ENCODE measurements at regions not wholly inside any gene's neighbourhood (a gene's known extent, or its start where the extent isn't known, plus 50 kb on each side); places are given as distances from the start of the nearest gene placed in this dataset.

GRCh38 chr1:208450958-208451357 lies 206.8 kb upstream of the PLXNA2 start:
- H3K27me3 ChIP-seq (ENCODE audit: control insufficient read depth in 1 of 2, insufficient read depth in 2 of 2, low read length in 2 of 2): peaks cover 4% of the 10 kb centered on the region in 2 experiments
- H3K9me3 ChIP-seq (ENCODE audit: control insufficient read depth in 1 of 2, insufficient read depth in 1 of 2, low read length in 2 of 2): peaks cover 0 to 1% of the 10 kb centered on the region in 2 experiments
- no peak for TF ChIP-seq CTCF (IDR thresholded peaks at IDR 0.05)
- no peak overlapping the region for H3K4me3 ChIP-seq (ENCODE audit: low read length)
- no peaks in the 10 kb centered on the region for H3K9me3 Mint-ChIP-seq
- ATAC-seq (ENCODE audit: poor library complexity) (no peak), DNase-seq (no peak)
- H3K27ac ChIP-seq (ENCODE audit: low read depth in 1 of 2, low read length in 2 of 2): no peak overlapping the region
- no peaks in the 10 kb centered on the region for H3K36me3 Mint-ChIP-seq (ENCODE audit: low read depth)
- CTCF ChIA-PET: no interaction called here
- POLR2A ChIA-PET: no interaction called here
- H3K4me1 ChIP-seq (ENCODE audit: insufficient read depth, low read length): no peaks in the 10 kb centered on the region
- peaks cover 33% of the 10 kb centered on the region for H3K27me3 Mint-ChIP-seq
- no peaks in the 10 kb centered on the region for H3K4me1 Mint-ChIP-seq (ENCODE audit: low read depth)
- H3K4me3 Mint-ChIP-seq: no peak overlapping the region
- intact Hi-C loops (cut with DNase I, micrococcal nuclease): no loop called here
- no peak overlapping the region for H3K27ac Mint-ChIP-seq
- H3K36me3 ChIP-seq (ENCODE audit: insufficient read depth, low read length): no peaks in the 10 kb centered on the region

- H3K4me1 Mint-ChIP-seq (ENCODE audit: low read depth): no peaks in the 10 kb centered on the region
- intact Hi-C loops (cut with DNase I, micrococcal nuclease): no loop called here
- DNase-seq: no peak
- H3K27me3 Mint-ChIP-seq: peaks cover 17% of the 10 kb centered on the region
- Histone ChIP-seq H3K9me3 (ENCODE audit: control insufficient read depth in 1 of 2, insufficient read depth in 1 of 2, low read length in 2 of 2) (no peaks in the 10 kb centered on the region), H3K27ac (ENCODE audit: low read depth in 1 of 2, low read length in 2 of 2) (no peak overlapping the region), H3K27me3 (ENCODE audit: control insufficient read depth in 1 of 2, insufficient read depth in 2 of 2, low read length in 2 of 2) (no peaks in the 10 kb centered on the region), H3K4me3 (ENCODE audit: low read length) (no peak overlapping the region), H3K36me3 (ENCODE audit: insufficient read depth, low read length) (no peaks in the 10 kb centered on the region), H3K4me1 (ENCODE audit: insufficient read depth, low read length) (no peaks in the 10 kb centered on the region)
- no peak for ATAC-seq (ENCODE audit: poor library complexity)
- peaks cover 2% of the 10 kb centered on the region for H3K9me3 Mint-ChIP-seq
- CTCF ChIA-PET: no interaction called here
- POLR2A ChIA-PET: no interaction called here
- no peaks in the 10 kb centered on the region for H3K36me3 Mint-ChIP-seq (ENCODE audit: low read depth)
- no peak overlapping the region for H3K4me3 Mint-ChIP-seq
- TF ChIP-seq CTCF (IDR thresholded peaks at IDR 0.05): no peak
- H3K27ac Mint-ChIP-seq: no peak overlapping the region
These were observed 211.6 kb upstream of the PLXNA2 start for GRCh38 chr1:208455821-208456220.

GRCh38 chr1:208456487-208456886 lies 212.3 kb upstream of the PLXNA2 start:
- no peak overlapping the region for H3K4me3 Mint-ChIP-seq
- no peak overlapping the region for H3K27ac Mint-ChIP-seq
- Histone ChIP-seq H3K4me1 (ENCODE audit: insufficient read depth, low read length) (no peaks in the 10 kb centered on the region), H3K27me3 (ENCODE audit: control insufficient read depth in 1 of 2, insufficient read depth in 2 of 2, low read length in 2 of 2) (no peaks in the 10 kb centered on the region), H3K27ac (ENCODE audit: low read depth in 1 of 2, low read length in 2 of 2) (no peak overlapping the region), H3K9me3 (ENCODE audit: control insufficient read depth in 1 of 2, insufficient read depth in 1 of 2, low read length in 2 of 2) (no peaks in the 10 kb centered on the region), H3K36me3 (ENCODE audit: insufficient read depth, low read length) (no peaks in the 10 kb centered on the region), H3K4me3 (ENCODE audit: low read length) (no peak overlapping the region)
- DNase-seq (no peak), ATAC-seq (ENCODE audit: poor library complexity) (no peak)
- no peaks in the 10 kb centered on the region for H3K36me3 Mint-ChIP-seq (ENCODE audit: low read depth)
- no peak for TF ChIP-seq CTCF (IDR thresholded peaks at IDR 0.05)
- CTCF ChIA-PET: no interaction called here
- POLR2A ChIA-PET: no interaction called here
- no peaks in the 10 kb centered on the region for H3K4me1 Mint-ChIP-seq (ENCODE audit: low read depth)
- intact Hi-C loops (cut with DNase I, micrococcal nuclease): no loop called here
- H3K9me3 Mint-ChIP-seq: peaks cover 2% of the 10 kb centered on the region
- H3K27me3 Mint-ChIP-seq: peaks cover 16% of the 10 kb centered on the region
